ENCODE measurements at regions not wholly inside any gene's neighbourhood (a gene's known extent, or its start where the extent isn't known, plus 50 kb on each side); places are given as distances from the start of the nearest gene placed in this dataset.
"Not testable (repeated sequence)": the region's sequence is repeated elsewhere in the genome, so short reads cannot be mapped to it uniquely, and the experiment has no call there.

DNA sequence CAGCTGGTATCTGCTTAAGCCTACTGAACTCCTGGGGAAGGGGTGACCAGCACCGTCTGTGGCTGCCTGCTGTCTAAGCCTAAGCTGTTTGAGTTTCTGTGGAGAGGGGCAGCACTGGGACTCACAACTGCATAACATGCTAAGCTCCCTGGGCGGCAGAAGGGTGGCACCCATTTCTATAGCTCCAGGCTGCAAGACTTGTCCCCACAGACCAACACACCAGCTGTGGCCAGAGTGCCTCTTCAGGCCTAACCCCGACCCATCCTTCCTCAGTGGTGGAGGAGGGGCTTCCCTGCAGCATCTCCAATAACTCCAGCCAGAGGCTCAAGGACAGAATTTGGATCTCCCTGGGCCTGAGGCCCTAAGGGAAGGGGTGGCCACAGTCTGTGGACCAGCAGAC, 464.1 kb downstream of the SEMA3D start:
- no peak for DNase-seq

DNA sequence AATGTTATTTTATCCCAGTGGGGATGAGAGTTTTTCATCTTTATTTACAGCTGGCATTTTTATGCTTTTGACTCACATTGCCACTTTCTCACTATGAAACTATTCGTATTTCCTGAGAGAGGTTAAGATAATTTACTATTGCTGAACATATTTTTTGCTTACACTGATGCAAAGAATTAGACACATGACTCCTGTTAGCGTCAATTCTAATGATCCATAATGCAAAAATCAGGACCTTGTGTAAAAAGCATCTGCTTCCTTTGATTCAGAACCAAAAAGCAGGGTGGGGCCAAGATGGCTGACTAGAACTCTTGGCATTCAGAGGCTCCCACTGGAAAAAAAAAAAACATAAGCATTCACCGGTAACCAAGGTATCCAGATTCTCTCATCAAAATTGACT, 464.8 kb downstream of the SEMA3D start:
- DNase-seq: no peak

DNA sequence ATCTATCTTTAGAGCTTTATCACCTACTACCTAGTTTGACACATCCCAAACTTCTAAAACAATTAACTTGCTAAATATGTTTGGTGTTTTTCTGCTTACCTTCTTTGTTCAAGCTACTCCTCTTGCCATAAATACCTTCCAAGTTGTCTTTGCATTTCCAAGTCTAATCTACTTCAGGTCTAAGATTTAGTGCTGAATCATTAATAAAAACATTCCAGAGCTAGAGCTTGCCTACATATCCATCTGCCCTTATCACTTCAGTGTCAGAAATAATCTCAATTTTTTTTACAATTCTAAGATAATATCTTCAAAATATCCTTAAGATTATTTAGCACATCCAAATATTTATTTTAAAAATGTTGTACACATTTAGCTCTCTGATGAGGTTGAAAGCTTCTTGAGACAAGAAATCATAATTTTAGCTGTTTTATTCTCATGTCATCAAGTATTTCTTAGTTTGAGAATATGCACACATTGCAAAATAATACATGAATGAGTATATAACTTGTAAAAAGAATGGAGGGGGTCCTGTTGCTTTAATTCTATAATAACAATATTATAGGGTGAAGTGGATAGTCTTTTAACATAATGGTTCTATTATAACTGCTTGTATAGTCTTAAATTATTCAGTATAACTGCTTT, 466.3 kb downstream of the SEMA3D start:
- DNase-seq: no peak

DNA sequence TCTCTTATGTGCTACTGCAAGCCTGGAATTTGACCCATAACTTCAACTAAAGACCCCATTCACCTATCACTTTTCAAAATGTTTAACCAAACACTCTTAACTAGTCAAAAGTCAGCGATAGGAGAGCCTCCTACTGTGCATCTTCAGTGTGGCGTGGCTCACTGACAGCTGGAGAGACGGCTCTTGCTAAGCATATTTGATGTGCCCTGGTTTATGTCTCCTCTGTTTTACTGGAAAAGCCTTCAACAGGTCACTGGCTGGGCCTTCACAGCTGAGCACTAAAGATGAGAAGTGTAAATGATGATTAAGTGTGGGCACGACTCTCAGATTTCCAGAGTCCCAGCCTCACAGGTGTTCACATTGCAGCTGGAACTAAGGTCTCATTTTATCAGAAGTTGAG, 472.1 kb downstream of the SEMA3D start:
- no peak for DNase-seq

DNA sequence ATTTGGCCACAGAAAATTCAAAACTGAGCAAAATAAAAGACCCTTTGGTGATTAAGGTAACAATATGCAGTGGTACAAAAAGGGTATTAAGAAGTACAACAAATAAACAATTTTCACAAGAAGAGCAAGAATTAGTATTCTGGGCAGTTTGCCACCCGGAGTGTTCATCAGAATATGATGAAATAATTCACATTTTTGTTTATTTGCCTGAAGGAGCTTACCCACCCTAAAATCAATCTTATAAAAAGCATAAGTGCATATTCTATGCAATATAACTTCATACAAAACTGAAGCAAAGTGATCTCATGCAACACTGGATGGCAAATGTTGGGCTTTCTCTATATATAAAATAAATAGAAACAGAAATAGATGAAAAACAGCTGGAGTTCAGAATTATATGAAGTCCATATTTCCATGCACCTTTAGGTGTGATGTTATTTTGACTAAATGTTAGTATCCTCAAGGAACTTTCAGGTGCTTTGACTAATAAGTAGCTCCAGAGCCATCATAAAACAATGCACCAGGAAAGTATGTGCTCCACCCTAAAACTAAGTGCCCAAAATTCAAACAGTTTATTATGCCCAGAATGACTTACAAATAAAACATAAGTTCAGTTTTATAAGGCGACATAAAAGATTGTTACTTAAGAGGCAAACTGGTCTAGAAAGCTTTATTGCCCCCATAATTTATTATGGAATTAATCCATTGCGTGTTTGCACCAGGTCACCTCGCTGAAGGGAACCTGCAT, 474.3 kb downstream of the SEMA3D start:
- DNase-seq: no peak

DNA sequence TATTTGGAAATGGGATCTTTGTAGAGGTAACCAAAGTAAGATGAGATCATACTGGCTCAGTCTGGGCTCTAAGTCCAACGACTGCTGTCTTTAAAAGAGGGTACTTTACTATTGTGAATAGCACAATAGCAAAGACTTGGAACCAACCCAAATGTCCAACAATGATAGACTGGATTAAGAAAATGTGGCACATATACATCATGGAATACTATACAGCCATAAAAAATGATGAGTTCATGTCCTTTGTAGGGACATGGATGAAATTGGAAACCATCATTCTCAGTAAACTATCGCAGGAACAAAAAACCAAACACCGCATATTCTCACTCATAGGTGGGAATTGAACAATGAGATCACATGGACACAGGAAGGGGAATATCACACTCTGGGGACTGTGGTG, 476.3 kb downstream of the SEMA3D start:
- not testable (repeated sequence) for DNase-seq

DNA sequence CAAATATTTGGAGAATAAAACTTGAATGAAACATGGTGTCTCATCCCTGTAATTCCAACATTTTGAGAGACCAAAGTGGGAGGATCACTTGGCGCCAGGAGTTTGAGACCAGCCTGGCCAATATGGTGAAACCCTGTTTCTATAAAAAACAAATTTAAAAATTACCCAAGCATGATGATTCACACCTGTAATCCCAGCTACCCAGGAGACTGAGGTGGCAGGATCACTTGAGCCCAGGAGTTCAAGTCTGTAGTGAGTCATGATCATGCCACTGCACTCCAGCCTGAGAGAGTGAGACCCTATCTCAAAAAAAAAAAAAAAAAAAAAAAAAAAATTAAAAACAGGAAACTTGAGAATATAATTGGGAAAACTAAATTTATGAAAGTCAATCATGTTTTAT, 481.1 kb downstream of the SEMA3D start:
- no peak for DNase-seq

DNA sequence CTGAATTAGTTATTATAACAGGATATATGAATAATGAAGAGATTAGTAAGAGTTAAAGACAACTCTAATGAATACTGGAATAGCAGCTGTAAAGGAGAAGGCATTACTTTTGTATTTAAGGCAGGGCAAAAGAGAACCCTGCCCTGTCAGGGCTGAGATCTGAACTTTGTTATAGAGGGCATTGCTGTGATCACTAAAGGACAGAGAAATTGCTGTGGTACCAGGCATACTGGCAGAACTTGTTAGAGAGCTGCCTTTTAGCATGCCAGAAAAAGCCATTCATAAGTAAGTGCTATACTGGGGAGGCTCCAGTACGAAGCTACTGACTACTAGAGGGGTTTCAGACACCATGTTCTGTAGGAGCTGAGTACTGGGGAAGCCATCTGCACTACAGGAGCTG, 481.8 kb downstream of the SEMA3D start:
- DNase-seq: no peak

DNA sequence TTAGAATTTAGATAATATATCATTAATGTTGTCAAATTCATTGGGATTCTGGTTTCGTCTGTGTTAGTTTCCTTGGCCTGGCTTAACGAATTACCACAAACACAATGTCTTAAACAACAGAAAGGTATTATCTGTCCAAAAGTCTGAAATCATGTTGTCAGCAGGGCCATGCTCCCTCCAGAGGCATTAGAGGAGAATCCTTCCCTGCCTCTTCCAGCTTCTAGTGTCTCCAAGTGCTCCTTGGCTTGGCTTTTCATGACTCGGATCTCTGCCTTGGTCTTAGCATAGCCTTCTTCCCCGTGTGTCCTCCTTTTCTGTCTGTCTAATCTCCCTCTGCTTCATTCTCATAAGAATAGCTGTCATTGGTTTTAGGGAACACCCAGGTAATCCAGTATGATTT, 482.5 kb downstream of the SEMA3D start:
- DNase-seq: no peak

DNA sequence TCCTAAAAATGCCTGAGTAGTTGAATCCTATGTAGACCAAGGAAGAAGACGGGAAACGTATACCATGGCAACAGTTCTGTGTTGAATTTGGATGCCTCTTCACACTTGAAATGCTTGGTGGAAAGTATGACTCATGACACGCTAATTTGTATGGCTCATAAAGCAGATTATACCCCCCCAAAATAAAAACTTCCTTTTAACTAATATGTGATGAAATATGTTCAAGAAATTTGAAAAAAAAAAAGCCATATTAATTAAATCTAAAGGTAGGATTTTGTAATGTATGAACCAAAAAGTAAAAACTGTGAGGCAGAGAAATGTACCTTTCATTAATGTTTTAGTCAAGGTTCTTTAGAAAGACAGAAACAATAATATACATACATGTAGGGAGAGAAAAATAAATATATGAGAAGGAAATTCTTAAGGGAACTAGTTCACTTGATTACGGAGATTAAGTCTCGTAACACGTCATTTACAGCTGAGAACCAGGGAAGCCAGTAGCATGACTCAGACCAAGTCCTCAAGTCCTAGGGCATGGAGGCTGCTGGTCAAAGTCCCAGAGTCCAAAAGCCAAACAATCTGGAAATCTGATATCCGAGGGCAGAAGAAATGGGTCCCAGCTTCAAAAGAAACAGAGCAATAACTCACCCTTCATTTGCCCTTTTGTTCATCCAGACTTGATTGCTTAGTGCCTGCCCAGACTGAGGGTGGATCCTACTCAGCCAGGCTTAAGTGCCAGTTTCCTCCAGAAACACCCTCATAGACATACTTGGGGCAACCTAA, 485.1 kb downstream of the SEMA3D start:
- DNase-seq: no peak

DNA sequence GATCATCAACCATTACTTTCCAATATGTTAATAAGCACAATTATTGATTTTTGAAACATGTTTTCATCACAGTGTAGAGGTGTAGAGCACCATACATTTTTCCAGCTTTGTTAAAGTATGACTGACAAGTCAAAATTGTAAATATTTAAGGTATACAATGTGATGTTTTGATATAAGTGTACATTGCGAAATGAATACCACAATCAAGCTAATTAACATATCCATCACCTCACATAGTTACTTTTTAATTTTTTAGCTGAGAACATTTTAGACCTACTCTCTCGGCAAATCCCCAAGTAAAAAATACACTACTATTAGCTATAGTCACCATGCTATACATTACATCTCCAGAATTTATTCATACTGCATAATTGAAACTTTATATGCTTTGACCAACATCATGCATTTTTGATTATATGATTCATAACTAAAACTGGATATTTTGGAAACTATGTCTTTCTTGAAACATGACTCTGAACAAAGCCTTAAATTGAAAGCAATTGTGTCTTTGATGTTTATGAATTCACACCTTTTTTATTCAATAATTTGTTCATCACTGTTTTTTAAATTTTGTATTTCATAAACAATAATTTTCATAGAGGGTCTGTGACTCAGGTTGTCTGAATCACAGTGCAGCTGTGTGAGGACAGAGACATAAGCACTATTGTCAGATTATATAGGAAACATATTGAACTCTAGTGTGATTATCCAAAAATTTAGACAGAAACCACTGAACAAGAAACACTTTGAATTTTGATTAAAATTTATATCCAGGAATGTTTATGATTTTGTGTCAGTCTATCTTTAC, 486.1 kb downstream of the SEMA3D start:
- DNase-seq: no peak

DNA sequence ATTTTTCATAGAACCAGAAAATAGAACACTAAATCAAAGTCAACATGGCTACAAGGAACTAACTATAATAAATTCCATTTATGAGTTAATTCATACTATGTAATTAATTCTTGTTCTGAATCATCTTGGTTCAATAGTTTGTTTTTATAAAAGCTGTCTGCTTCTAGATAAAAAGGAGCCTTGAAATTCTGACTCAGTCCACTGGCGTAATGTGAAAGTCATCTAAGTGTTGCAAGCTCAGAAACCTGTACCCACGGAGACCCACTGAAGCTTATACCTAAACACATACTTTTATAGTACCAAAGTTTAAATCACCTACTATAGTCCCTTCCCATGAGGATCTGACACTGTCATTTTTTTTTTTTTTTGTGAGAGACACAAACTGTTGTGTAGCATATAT, 489.4 kb downstream of the SEMA3D start:
- DNase-seq: no peak

DNA sequence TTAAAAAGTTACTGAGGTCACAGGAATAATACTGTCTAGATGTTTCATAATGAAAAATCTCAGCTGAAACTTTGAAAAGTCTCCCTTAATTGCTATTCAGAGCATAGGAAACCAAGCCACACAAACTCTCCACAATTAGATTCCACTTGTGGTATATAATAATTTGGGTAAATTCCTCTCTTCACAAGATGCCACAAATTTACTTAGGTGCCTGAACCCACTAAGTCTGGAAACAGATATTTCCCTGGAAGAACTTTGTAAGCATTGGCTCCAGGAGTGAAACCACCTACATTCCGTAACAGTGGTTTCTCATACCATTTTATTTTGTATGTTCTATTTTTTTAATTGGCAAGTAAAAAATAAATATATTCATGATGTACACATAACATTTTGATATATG, 493.4 kb downstream of the SEMA3D start:
- no peak for DNase-seq

DNA sequence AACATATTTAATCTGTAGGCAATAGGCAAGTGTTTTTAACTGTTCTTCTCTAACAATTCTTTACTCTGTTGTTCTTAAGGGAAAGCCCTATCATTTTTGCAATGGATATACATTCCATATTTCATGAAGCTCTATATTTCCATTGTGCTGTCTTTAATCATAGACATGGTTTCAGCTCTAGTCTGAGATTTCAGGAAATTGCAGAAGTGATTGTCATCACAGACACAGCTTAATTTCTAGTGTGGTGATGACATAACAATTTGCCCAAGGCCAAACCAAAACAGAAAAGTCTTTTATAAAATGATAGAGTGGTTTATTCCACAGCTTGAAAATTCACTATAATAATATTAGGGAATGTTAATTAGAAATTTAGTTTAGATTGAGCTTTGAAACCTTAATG, 494.1 kb upstream of the SEMA3A start:
- no peak for DNase-seq

DNA sequence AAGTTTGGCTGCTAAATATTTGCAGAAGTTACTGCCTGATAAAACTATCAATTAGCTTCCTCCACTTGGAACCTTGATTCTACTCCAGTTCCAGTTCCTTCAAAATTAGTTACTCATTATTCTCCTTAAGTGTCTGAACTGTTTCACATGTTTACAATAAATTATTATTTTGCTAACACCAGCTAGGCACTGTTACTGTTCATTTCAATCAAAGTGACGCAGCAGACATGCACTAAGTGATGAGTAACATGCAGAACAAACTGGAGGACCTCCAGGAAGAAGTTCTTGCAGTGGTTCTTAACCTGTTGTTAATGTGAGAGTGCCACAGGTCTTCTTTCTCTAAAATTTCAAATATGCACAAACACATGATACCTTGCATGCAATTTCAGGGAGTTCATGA, 491.8 kb upstream of the SEMA3A start:
- DNase-seq: no peak

DNA sequence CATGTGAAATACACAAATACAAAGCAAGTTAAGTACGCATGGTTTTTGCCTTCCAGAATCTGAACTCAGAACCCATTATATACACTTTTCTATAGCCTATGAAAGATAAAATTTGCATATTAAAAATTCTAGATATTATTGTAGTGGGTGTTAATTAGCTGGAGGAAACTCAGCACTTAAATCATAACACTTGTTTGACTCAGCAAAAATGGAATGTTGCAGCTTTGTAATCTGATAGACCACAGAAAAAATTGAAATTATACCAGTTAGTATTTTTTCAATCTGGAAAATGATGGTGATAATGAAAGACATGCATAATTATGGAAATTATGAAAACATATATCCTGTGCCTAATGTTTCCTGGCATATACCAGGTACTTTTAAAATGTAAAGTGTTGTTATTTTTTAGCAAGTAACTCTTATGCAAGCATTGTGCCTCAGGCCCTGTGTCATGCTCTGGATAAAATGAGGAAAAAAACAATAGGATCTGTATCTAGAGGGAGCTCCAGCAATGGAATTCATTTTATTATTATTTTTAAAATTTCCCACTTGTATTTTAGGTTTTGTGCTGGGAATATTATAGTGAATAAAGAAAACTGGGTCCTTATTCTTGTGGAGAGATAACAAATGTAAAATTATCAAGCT, 490.4 kb upstream of the SEMA3A start:
- DNase-seq: no peak

DNA sequence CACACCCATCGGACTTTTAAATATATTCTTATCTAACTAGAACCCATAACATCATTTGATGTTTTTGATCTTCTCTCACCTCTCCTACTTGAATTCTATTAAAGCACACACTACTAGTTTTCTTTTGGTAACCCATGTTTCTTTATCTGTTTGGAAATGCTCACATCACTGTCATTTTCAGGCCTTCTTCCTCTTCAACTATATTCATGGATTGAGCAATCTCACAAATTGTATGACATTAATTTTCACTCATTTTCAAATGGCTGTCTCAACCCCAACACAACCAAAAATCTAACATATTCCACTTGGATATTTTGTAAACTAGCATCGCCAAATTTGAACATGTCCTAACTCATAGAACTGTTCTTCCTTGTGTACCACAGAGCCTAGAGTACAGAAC, 488.0 kb upstream of the SEMA3A start:
- DNase-seq: no peak

DNA sequence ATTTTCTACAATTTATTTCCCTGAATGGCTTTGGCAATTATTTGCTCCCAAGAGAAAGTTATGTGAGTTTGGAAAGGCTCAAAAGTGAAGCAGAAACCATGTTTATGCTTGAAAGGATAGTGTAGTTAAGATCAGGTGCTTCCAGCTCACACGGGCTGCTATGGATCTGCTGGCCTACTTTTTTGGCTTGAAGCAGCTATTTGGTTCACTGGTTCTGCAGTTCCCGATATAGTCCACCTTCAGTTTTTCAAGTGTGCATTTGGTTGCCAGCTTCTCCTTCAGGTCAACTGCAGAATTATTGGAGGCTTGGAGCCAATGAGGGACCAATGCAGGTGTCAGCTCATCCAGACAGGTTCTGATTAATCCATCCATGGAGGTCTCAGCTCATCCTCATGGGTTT, 484.3 kb upstream of the SEMA3A start:
- DNase-seq: no peak

DNA sequence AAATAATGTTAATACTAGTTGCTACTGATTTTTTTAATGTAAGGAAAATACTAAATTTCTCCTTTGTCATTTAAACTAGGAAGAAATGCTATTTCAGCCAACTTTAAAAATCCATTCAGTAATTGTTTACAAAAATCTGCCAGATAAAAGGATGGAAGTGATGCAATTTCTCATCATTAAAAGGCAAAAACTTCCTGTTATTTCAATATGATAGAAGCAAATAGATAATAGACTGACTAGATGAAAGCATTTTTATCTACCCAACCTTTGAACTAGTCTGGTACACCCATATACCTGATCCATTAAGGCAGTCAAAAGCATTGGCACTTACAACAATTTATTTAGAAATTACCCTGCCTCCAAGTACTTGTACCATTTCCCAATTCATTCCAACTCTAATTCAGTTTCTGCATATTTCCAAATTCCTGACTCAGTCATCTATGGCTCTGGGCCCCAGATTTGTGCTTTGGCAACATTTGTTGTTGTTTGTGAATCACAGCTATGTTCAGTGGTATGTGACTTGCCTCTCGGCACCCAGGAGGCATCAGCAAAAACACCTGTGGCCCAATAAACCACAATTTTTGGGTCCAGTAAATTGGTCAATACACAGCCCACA, 482.6 kb upstream of the SEMA3A start:
- DNase-seq: no peak

DNA sequence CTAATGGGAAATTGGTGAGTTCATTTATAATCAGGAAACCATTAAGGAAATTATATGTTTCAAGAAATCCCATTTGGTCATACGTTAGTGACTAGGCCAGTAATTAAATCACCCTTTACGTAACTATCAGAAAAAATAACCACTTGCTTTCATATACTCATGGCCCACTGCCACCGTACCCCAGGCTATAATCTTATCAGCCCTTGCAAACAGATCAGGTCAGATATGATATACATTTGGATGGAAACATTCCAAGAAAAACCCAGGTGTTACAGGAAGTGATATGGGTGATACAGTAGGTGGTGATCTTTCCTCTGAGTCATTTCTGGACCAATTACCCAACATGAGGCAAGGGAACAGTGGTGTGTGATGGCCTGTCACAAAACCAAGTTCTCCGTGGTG, 481.0 kb upstream of the SEMA3A start:
- DNase-seq: no peak

DNA sequence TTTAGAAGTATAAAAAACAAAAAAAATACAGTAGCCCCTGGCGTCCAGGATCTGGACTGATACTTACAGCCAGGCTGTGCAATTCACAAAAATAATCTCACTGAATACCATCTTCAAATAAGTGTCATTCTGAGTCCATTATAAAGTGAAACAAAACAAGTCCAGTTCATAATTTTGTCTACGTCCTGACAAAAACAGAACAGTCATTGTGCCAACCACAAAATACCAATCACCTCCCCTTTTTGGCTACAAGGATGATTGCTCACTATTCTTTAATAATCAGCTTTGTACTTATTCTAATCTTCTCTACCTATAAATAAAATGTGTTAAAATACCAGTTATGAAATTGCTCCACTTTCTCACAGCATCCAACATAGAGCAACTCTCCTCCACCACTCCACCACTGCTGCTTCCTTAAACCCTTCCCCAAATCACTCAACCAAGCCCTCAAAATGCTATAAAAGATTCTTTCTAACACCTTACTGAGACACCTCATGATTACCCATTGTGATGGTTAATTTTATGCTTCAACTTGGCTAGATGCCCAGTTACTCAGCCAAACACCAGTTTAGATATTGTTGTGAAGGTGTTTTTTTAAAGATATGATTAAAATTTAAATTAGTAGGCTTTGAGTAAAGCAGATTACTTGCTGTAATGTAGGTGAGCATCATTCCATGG, 479.8 kb upstream of the SEMA3A start:
- DNase-seq: no peak

Data from NCI-H1092 (cell line).